Neuron (in vitro differentiated cells): ENCODE measurements at regions not wholly inside any gene's neighbourhood (a gene's known extent, or its start where the extent isn't known, plus 50 kb on each side); places are given as distances from the start of the nearest gene placed in this dataset.
"Not testable (repeated sequence)": the region's sequence is repeated elsewhere in the genome, so short reads cannot be mapped to it uniquely, and the experiment has no call there.

Experiments
- H2AFZ ChIP-seq: one replicate; pipeline ENCODE4 v1.6.1; 2013; ENCODE audit warnings: low read depth, mild to moderate bottlenecking, inconsistent platforms, low read length, moderate library complexity
- H3K27me3 ChIP-seq: one replicate; pipeline ENCODE4 v1.6.1; 2013; ENCODE audit warnings: low read length; ENCODE audit not compliant: insufficient read depth
- H3K36me3 ChIP-seq: one replicate; pipeline ENCODE4 v1.6.1; 2013; ENCODE audit warnings: low read length; ENCODE audit not compliant: insufficient read depth
- H3K4me1 ChIP-seq: one replicate; pipeline ENCODE4 v1.6.1; 2013; ENCODE audit warnings: low read length; ENCODE audit not compliant: insufficient read depth
- H3K4me3 ChIP-seq: 2 replicates; pipeline ENCODE4 v1.5.1; 2013; ENCODE audit warnings: mild to moderate bottlenecking, low read length, moderate library complexity
- H3K9me3 ChIP-seq: one replicate; pipeline ENCODE4 v1.6.1; 2013; ENCODE audit warnings: low read length

GRCh38 chr3:20490996-20491395 lies 305.0 kb upstream of the SGO1 start:
- H3K36me3 ChIP-seq: no peaks in the 10 kb centered on the region
- H3K4me1 ChIP-seq: no peaks in the 10 kb centered on the region
- no peaks in the 10 kb centered on the region for H3K9me3 ChIP-seq
- H3K27me3 ChIP-seq: no peaks in the 10 kb centered on the region
- no peak overlapping the region for H3K4me3 ChIP-seq
- no peak overlapping the region for H2AFZ ChIP-seq

GRCh38 chr3:20488151-20488550 lies 302.1 kb upstream of the SGO1 start:
- Histone ChIP-seq H3K9me3 (peaks cover 1% of the 10 kb centered on the region), H3K4me1 (no peaks in the 10 kb centered on the region), H2AFZ (no peak overlapping the region), H3K27me3 (no peaks in the 10 kb centered on the region), H3K36me3 (no peaks in the 10 kb centered on the region), H3K4me3 (no peak overlapping the region)

- Histone ChIP-seq H3K36me3 (no peaks in the 10 kb centered on the region), H3K27me3 (no peaks in the 10 kb centered on the region), H3K4me1 (no peaks in the 10 kb centered on the region)
Measured at GRCh38 chr3:20484126-20484525, 298.1 kb upstream of the SGO1 start.

GRCh38 chr3:20482350-20482749 lies 296.3 kb upstream of the SGO1 start:
- no peaks in the 10 kb centered on the region for H3K4me1 ChIP-seq
- H2AFZ ChIP-seq: no peak overlapping the region
- peaks cover 1% of the 10 kb centered on the region for H3K9me3 ChIP-seq
- H3K27me3 ChIP-seq: no peaks in the 10 kb centered on the region
- H3K4me3 ChIP-seq: no peak overlapping the region
- no peaks in the 10 kb centered on the region for H3K36me3 ChIP-seq

More at GRCh38 chr3:20484126-20484525, 298.1 kb upstream of the SGO1 start:
- Histone ChIP-seq H3K4me3 (no peak overlapping the region), H3K9me3 (peaks cover 1% of the 10 kb centered on the region), H2AFZ (no peak overlapping the region)

- Histone ChIP-seq H3K9me3 (peaks cover 1% of the 10 kb centered on the region), H3K4me1 (no peaks in the 10 kb centered on the region), H3K27me3 (no peaks in the 10 kb centered on the region), H3K36me3 (no peaks in the 10 kb centered on the region), H2AFZ (no peak overlapping the region), H3K4me3 (no peak overlapping the region)
Measured at GRCh38 chr3:20480786-20481365, 294.9 kb upstream of the SGO1 start.

- Histone ChIP-seq H3K27me3 (no peaks in the 10 kb centered on the region), H3K9me3 (no peaks in the 10 kb centered on the region), H3K4me1 (no peaks in the 10 kb centered on the region), H3K36me3 (no peaks in the 10 kb centered on the region), H2AFZ (no peak overlapping the region), H3K4me3 (no peak overlapping the region)
Measured at GRCh38 chr3:20478436-20478835, 292.4 kb upstream of the SGO1 start.

- H3K27me3 ChIP-seq, H2AFZ ChIP-seq, H3K4me1 ChIP-seq, H3K9me3 ChIP-seq, H3K4me3 ChIP-seq, H3K36me3 ChIP-seq: not testable (repeated sequence)
Measured at GRCh38 chr3:20464237-20464636, 278.2 kb upstream of the SGO1 start.

- Histone ChIP-seq H3K4me3 (no peak overlapping the region), H3K36me3 (no peaks in the 10 kb centered on the region), H3K27me3 (no peaks in the 10 kb centered on the region), H3K4me1 (no peaks in the 10 kb centered on the region), H3K9me3 (no peaks in the 10 kb centered on the region), H2AFZ (no peak overlapping the region)
Measured at GRCh38 chr3:20462723-20463122, 276.7 kb upstream of the SGO1 start.

GRCh38 chr3:20462226-20462625 lies 276.2 kb upstream of the SGO1 start:
- H3K27me3 ChIP-seq: no peaks in the 10 kb centered on the region
- H3K4me3 ChIP-seq: no peak overlapping the region
- no peaks in the 10 kb centered on the region for H3K36me3 ChIP-seq
- no peak overlapping the region for H2AFZ ChIP-seq
- H3K4me1 ChIP-seq: no peaks in the 10 kb centered on the region
- H3K9me3 ChIP-seq: no peaks in the 10 kb centered on the region

GRCh38 chr3:20458994-20459716 lies 273.1 kb upstream of the SGO1 start:
- Histone ChIP-seq H3K4me1 (no peaks in the 10 kb centered on the region), H3K27me3 (no peaks in the 10 kb centered on the region), H2AFZ (no peak overlapping the region), H3K4me3 (no peak overlapping the region), H3K36me3 (no peaks in the 10 kb centered on the region), H3K9me3 (no peaks in the 10 kb centered on the region)

GRCh38 chr3:20456511-20456910 lies 270.5 kb upstream of the SGO1 start:
- no peaks in the 10 kb centered on the region for H3K27me3 ChIP-seq
- H2AFZ ChIP-seq: no peak overlapping the region
- H3K4me3 ChIP-seq: no peak overlapping the region
- H3K4me1 ChIP-seq: no peaks in the 10 kb centered on the region
- H3K36me3 ChIP-seq: no peaks in the 10 kb centered on the region
- H3K9me3 ChIP-seq: no peaks in the 10 kb centered on the region

GRCh38 chr3:20451170-20451569 lies 265.2 kb upstream of the SGO1 start:
- Histone ChIP-seq H3K4me3 (no peak overlapping the region), H3K36me3 (no peaks in the 10 kb centered on the region), H3K27me3 (no peaks in the 10 kb centered on the region), H2AFZ (no peak overlapping the region), H3K9me3 (no peaks in the 10 kb centered on the region), H3K4me1 (no peaks in the 10 kb centered on the region)

- Histone ChIP-seq H3K9me3 (no peaks in the 10 kb centered on the region), H3K36me3 (no peaks in the 10 kb centered on the region), H2AFZ (no peak overlapping the region), H3K27me3 (no peaks in the 10 kb centered on the region), H3K4me3 (no peak overlapping the region), H3K4me1 (no peaks in the 10 kb centered on the region)
Measured at GRCh38 chr3:20450611-20451010, 264.6 kb upstream of the SGO1 start.

- Histone ChIP-seq H3K4me1 (no peaks in the 10 kb centered on the region), H2AFZ (no peak overlapping the region), H3K4me3 (no peak overlapping the region), H3K27me3 (no peaks in the 10 kb centered on the region), H3K36me3 (no peaks in the 10 kb centered on the region), H3K9me3 (no peaks in the 10 kb centered on the region)
Measured at GRCh38 chr3:20442846-20443245, 256.8 kb upstream of the SGO1 start.
